Brain microvascular endothelial cell (primary cell): ENCODE measurements at regions not wholly inside any gene's neighbourhood (a gene's known extent, or its start where the extent isn't known, plus 50 kb on each side); places are given as distances from the start of the nearest gene placed in this dataset.

ENCODE experiments used
- DNase-seq: peaks from one replicate; pipeline ENCODE4 v3.0.0-alpha.2; 2020
- H3K27ac ChIP-seq: fragments of 250-450 bp; sonication (Bioruptor Pico); 2 replicates; pipeline ENCODE4 v1.5.1; 2020; ENCODE audit warnings: mild to moderate bottlenecking, moderate library complexity
- H3K27me3 ChIP-seq: fragments of 250-450 bp; sonication (Bioruptor Pico); replicated peaks from 2 replicates; pipeline ENCODE4 v1.5.1; 2020; ENCODE audit warnings: mild to moderate bottlenecking
- H3K36me3 ChIP-seq: fragments of 250-450 bp; sonication (Bioruptor Pico); replicated peaks from 2 replicates; pipeline ENCODE4 v1.5.1; 2020; ENCODE audit warnings: mild to moderate bottlenecking
- H3K4me3 ChIP-seq: 2 replicates; pipeline ENCODE4 v1.5.1; 2011; ENCODE audit warnings: low read depth, mild to moderate bottlenecking, control low read depth, low read length, moderate library complexity
- in situ Hi-C: cut with HindIII; loops from 2 replicates; pipeline ENCODE4 v1.10.0; 2017; ENCODE audit warnings: low sequenced_read_pairs, low pct_ligation_motif_present
- TF ChIP-seq, protein P1 (sequence below): IDR thresholded peaks from 2 replicates; pipeline ENCODE4 v1.5.1; 2011; ENCODE audit warnings: low read depth, mild to moderate bottlenecking, moderate library complexity, low read length, control low read depth, inconsistent platforms; ENCODE audit errors: missing control alignments

DNA sequence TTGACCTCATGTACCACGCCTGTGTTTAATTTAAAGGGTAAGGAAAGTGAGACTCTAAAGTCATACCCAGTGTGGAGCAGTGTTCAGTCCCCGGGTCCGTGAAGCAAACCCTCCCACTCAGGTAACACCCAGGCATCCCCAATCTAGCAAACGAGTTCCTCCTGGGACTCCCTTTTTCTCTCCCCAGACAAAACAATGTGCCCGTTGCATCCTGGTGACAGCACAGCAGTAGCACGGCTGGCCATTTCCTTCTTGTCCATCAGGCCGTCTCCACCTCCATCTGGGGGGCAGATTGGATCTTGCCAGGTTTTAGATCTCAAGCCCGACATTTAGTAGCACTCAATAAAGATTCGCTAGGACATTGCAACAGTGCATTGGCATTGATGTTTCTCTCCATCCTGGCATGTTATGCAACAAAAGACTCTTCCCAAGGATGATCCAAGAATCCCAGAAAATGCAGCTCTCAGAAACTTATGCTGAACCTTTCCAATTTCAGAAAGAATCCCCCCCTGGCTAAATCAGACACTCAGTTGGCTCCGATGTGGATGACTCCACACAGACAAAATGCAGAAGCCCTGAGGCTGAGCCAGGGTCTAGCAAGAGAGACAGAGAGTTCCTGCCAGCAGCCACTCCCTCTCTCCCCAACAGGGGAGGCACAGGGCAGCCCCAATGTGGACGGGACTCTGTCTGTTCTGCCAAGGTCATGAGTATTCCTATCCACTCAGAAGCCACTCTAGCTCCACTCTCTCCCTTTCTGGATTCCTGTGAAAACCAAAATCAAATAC, 274.5 kb upstream of the MGMT start:
- no peaks in the 10 kb centered on the region for H3K36me3 ChIP-seq
- in situ Hi-C loops: no loop called here
- H3K4me3 ChIP-seq: no peak overlapping the region
- H3K27me3 ChIP-seq: no peaks in the 10 kb centered on the region
- no peak for DNase-seq
- H3K27ac ChIP-seq: no peak overlapping the region
- TF ChIP-seq, protein P1, sequence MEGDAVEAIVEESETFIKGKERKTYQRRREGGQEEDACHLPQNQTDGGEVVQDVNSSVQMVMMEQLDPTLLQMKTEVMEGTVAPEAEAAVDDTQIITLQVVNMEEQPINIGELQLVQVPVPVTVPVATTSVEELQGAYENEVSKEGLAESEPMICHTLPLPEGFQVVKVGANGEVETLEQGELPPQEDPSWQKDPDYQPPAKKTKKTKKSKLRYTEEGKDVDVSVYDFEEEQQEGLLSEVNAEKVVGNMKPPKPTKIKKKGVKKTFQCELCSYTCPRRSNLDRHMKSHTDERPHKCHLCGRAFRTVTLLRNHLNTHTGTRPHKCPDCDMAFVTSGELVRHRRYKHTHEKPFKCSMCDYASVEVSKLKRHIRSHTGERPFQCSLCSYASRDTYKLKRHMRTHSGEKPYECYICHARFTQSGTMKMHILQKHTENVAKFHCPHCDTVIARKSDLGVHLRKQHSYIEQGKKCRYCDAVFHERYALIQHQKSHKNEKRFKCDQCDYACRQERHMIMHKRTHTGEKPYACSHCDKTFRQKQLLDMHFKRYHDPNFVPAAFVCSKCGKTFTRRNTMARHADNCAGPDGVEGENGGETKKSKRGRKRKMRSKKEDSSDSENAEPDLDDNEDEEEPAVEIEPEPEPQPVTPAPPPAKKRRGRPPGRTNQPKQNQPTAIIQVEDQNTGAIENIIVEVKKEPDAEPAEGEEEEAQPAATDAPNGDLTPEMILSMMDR: no peak

DNA sequence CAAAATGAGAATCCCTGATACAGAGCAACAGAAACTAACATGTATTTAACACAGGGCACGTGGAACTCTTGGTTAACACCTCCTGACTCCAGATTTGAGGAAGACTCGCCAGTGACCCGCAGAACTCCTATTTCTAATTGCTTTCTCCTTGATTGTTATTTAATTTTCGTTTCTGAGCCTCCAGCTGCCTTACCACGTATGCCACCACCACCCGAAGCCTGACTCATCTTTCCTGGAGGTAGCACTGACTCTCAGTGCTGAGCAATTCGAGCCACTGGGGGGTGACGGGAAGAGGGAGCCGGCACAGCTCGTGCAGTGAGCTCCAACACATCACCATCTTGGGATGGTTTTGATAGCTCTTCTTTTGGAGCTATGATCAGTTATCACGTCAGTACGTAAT, 273.9 kb upstream of the MGMT start:
- Histone ChIP-seq H3K27me3 (no peaks in the 10 kb centered on the region), H3K4me3 (no peak overlapping the region), H3K36me3 (no peaks in the 10 kb centered on the region), H3K27ac (no peak overlapping the region)
- in situ Hi-C loops: no loop called here
- peak; percentile 0 for DNase-seq
- TF ChIP-seq, protein P1: no peak

DNA sequence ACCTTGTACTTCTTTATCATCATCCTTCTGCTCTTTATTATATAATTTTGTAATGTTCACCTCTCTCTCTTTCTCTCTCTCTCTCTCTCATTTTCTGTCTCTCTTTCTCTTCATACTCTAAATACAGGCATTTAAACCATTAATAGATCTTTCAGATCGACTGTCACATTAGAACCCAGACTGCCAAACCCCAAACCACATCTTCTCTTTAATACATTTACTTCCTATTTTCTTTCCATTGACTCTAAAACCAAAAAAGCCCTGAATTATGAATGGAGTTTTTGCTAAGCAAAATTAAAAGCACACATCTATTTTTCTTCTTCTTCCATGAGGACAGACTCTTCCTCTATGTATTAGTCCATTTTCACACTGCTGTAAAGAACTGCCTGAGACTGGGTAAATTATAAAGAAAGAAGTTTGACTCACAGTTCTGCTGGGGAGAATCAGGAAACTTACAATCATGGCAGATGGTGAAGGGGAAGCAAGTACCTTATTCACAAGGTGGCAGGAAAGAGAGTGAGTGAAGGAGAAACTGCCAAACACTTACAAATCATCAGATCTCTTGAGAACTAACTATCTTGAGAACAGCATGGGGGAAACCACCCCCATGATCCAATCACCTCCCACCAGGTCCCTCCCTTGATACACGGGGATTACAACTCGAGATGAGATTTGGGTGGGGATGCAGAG, 272.7 kb upstream of the MGMT start:
- no peaks in the 10 kb centered on the region for H3K27me3 ChIP-seq
- no peak for DNase-seq
- in situ Hi-C loops: no loop called here
- TF ChIP-seq, protein P1: no peak
- H3K4me3 ChIP-seq: no peak overlapping the region
- H3K27ac ChIP-seq: no peak overlapping the region
- no peaks in the 10 kb centered on the region for H3K36me3 ChIP-seq

DNA sequence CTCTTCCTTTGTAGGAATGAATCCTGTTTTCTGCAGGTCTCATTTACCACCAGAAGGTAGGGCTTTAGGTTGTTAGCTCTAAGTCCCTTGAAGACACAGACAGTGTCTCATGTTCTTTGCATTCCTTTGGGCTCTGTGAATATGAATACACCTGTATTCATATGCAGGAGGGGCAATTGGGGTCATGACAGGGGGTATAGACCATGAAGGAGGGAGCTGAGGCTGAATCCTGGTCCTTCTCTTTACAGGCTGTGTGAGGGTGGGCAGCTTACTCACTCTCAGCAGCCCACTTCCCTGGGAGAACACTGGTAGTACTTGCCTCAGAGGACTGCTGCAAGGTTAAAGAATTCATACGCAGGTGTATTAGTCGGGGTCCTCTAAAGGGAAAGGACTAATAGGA, 267.2 kb upstream of the MGMT start:
- no peak overlapping the region for H3K4me3 ChIP-seq
- TF ChIP-seq, protein P1: no peak
- in situ Hi-C loops: no loop called here
- H3K27me3 ChIP-seq: no peaks in the 10 kb centered on the region
- H3K36me3 ChIP-seq: no peaks in the 10 kb centered on the region
- H3K27ac ChIP-seq: no peak overlapping the region
- no peak for DNase-seq

DNA sequence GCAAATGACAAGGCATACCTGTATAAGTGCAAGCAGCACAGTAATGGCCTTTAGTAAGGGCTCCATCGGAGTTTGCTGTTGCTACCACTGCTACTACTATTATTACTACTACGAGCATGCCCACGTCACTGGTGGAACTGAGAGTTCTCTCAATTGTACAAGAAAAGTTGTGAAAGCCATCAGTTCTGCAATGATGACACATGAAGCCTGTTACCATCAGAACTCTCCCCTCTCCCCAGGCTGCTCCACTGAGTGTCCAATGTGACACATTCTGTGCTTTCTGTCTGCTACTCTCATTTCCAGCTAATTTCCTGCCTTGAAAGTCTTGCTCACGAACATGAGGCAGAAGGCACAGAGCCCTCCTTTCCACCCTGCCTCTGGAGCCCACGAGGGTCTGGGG, 263.2 kb upstream of the MGMT start:
- in situ Hi-C loops: no loop called here
- Histone ChIP-seq H3K4me3 (no peak overlapping the region), H3K27me3 (no peaks in the 10 kb centered on the region), H3K36me3 (no peaks in the 10 kb centered on the region), H3K27ac (no peak overlapping the region)
- no peak for DNase-seq
- TF ChIP-seq, protein P1: no peak
